ENCODE measurements at regions not wholly inside any gene's neighbourhood (a gene's known extent, or its start where the extent isn't known, plus 50 kb on each side); places are given as distances from the start of the nearest gene placed in this dataset.

DNA sequence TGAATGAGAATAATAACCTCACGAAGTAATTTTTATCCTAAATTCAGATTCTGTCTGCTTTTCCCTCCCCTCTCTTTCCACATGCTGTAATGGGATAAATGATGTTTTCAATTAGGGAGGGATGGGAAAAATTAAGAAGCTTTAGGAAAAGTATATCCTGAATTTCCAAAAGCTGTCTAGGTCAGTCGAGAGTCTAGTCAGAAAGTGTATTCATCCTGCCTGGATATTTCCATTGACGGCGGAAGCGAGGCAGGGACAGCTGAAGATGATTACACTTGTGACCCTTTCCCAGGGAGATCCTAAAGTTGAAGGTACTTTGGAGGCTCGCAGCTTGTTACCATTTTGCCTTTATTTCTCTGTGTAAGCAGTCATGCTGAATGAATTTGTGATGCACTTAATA is 204.1 kb downstream of the ZNF365 start:
- no peak overlapping the region for H3K4me3 ChIP-seq (ENCODE audit: low read depth, low read length)
- TF ChIP-seq, protein P1, sequence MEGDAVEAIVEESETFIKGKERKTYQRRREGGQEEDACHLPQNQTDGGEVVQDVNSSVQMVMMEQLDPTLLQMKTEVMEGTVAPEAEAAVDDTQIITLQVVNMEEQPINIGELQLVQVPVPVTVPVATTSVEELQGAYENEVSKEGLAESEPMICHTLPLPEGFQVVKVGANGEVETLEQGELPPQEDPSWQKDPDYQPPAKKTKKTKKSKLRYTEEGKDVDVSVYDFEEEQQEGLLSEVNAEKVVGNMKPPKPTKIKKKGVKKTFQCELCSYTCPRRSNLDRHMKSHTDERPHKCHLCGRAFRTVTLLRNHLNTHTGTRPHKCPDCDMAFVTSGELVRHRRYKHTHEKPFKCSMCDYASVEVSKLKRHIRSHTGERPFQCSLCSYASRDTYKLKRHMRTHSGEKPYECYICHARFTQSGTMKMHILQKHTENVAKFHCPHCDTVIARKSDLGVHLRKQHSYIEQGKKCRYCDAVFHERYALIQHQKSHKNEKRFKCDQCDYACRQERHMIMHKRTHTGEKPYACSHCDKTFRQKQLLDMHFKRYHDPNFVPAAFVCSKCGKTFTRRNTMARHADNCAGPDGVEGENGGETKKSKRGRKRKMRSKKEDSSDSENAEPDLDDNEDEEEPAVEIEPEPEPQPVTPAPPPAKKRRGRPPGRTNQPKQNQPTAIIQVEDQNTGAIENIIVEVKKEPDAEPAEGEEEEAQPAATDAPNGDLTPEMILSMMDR (IDR thresholded peaks at IDR 0.05; ENCODE audit: low read depth, low read length), result no peak

DNA sequence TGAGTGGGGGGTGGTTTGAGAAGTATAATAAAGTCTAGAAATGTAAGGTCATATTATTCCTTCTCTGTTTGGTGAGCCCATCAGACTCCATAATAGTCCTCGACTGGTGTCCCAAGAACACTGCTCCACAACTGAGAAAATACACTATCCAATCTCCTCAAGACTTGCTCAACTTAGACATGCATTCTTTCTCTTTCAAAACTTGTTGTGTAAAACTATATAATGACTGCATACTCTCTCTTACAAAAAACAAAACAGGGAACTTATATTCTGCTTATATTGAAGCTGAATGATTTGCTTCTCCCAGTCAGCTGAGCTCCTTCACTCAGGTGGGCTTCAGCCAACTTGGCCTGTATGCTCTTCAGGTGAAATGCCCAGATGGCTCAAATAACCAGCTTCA is 204.7 kb downstream of the ZNF365 start:
- no peak overlapping the region for H3K4me3 ChIP-seq (ENCODE audit: low read depth, low read length)
- TF ChIP-seq, protein P1 (IDR thresholded peaks at IDR 0.05; ENCODE audit: low read depth, low read length), result no peak

DNA sequence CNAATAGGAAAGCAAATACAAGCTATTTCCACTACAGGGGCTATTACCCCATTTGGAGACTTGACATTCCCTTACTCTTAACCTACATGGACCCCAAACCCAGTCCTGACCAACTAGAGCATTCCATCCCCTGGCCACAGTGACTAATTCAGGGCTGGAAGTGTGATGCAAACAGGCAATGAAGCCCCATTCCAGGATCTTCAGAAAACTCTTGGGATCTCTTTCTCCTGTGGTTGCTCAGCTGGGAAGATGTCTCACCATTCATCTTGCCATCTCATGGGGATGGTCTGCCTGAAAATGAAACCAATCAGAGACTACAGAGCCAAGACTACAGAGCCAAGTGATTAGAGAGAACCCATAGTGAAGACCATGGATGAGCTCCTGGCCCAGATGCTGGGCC is 206.2 kb downstream of the ZNF365 start:
- TF ChIP-seq, protein P1 (IDR thresholded peaks at IDR 0.05; ENCODE audit: low read depth, low read length), result no peak
- H3K4me3 ChIP-seq (ENCODE audit: low read depth, low read length), result no peak overlapping the region

DNA sequence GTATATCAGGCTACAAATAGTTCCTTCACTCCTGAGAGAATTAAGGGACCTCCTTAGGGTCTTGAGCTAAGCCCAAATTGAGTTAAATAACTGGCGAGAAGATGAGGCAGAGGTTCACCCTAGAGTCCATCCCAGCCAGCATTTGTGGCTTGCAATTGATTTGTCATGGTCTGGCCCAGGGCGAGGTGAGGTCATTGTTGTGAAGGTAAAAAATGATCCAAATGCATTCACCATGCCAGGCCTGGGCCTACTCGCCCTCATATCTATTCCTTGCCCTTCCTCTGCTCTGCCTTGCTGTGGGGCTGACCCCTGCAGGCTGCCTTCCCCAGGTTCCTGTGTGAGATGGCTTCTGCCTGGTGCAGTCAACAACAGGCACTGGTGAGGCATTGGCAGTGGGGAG is 207.2 kb downstream of the ZNF365 start:
- TF ChIP-seq, protein P1 (IDR thresholded peaks at IDR 0.05; ENCODE audit: low read depth, low read length), result no peak
- no peak overlapping the region for H3K4me3 ChIP-seq (ENCODE audit: low read depth, low read length)

DNA sequence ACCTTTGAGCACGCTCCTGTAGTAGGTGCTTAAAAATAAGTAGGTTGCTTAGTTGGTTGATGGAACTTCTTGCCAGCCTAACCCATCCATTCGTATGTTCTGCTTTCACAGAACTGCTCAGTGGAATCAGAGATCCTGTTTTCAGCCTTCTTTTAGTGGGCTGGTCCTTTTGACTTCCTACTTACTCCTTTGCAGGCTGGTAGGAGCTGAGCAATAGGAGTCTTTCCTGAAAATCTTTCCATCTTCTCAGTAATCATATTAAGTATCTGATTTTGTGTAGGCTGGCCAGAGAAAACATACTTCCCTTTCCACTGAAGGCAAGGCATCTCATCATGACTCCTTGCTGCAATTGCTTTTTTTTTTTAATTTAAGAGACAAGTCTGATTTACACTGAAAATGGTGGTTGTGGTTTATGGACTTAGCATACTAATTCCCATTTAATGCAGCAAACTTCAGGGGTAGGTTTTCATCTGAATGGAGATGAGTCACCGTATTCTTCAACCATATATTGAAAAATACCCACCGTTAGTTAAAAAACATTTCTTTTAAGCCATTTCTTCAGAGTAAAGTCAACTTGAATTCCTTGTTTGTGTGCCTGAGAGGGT is 208.0 kb downstream of the ZNF365 start:
- H3K4me3 ChIP-seq (ENCODE audit: low read depth, low read length), result no peak overlapping the region
- TF ChIP-seq, protein P1 (IDR thresholded peaks at IDR 0.05; ENCODE audit: low read depth, low read length), result no peak

DNA sequence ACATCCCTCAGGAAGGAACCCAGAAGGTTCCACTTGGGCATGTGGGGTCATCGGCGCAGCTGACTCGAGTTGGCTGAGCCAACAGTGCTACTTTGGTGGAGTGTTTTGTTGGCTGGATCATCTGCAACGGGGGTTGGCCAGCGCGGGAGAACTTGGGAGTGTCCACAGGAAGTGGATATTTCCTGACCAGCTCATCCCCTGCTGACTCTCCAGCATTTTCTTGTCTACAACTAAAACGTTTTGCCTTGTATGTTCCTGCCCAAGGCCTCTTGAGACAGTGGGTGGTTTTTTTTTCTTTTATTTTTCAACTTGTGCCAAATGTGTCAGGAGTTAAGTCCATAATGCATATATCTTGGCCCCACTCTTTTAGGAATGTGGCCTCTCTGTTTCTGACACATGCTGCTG is 208.6 kb downstream of the ZNF365 start:
- TF ChIP-seq, protein P1 (IDR thresholded peaks at IDR 0.05; ENCODE audit: low read depth, low read length), result no peak
- no peak overlapping the region for H3K4me3 ChIP-seq (ENCODE audit: low read depth, low read length)

DNA sequence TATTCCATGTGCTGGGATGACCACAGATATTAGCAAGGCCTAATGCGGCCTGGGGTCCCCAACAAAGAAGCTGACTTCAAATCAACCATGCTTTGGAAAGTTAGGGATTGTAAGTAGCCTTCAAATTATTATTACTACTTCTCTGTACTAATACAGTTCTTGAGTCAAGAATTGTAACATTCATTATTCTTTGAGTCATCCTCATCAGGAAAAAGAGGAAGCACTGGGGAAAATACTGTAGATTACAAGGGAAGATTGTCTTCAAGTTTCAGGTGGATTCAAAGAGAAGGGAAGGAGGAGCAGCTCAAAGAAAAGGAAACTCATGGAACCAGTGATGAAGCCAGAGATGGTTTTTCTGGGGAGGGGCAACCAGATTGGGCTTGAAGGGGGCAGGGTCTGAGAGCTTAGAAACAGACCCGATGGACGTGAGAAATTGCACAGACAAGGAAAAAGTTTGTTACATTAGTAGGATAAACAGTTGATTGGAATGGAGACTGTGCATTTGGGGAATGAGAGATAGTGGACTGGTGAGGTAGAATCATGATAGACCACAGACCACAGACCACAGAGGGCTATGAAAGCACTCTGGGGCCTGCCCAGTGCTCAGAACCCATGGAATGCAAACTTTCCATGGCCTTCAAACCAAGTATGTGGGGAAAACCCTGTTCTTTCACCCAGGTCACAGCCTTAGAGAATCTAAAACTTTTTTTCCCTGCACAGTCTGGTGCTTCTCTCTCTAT is 209.9 kb downstream of the ZNF365 start:
- no peak overlapping the region for H3K4me3 ChIP-seq (ENCODE audit: low read depth, low read length)
- TF ChIP-seq, protein P1 (IDR thresholded peaks at IDR 0.05; ENCODE audit: low read depth, low read length), result no peak

Measured in WI38 (cell line).